ENCODE measurements at regions not wholly inside any gene's neighbourhood (a gene's known extent, or its start where the extent isn't known, plus 50 kb on each side); places are given as distances from the start of the nearest gene placed in this dataset.

DNA sequence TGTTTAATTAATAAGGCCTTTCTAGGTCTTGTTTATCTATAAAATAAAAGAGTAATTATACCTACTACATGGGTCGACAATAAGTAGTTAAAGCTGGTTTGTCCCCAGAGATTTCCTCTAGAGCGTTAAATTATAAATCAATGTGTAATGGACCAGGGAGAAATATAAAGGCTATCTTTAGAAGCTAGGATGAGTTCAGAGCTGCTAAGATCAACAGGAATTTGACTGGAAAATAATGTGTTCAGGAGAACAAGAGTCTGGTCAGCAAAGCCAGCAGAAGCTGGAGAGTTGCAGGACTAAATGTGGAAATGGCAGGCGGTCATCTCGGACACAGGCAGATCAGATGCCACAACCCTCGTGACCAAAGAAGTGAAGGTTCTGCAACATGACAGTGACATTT, 428.8 kb downstream of the EPM2A start:
- TF ChIP-seq, protein P1, sequence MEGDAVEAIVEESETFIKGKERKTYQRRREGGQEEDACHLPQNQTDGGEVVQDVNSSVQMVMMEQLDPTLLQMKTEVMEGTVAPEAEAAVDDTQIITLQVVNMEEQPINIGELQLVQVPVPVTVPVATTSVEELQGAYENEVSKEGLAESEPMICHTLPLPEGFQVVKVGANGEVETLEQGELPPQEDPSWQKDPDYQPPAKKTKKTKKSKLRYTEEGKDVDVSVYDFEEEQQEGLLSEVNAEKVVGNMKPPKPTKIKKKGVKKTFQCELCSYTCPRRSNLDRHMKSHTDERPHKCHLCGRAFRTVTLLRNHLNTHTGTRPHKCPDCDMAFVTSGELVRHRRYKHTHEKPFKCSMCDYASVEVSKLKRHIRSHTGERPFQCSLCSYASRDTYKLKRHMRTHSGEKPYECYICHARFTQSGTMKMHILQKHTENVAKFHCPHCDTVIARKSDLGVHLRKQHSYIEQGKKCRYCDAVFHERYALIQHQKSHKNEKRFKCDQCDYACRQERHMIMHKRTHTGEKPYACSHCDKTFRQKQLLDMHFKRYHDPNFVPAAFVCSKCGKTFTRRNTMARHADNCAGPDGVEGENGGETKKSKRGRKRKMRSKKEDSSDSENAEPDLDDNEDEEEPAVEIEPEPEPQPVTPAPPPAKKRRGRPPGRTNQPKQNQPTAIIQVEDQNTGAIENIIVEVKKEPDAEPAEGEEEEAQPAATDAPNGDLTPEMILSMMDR (IDR thresholded peaks at IDR 0.05; ENCODE audit: low read depth, low read length, missing input control) = no peak
- TF ChIP-seq SP1 (IDR thresholded peaks at IDR 0.05) (no peak), YY1 (IDR thresholded peaks at IDR 0.05) (no peak), HNF4A (conservative IDR thresholded peaks at IDR 0.05) (no peak), TAF1 (conservative IDR thresholded peaks at IDR 0.05) (no peak), RAD21 (IDR thresholded peaks at IDR 0.05) (no peak), GABPA (IDR thresholded peaks at IDR 0.05 in 1 of 2, conservative IDR thresholded peaks at IDR 0.05 in 1 of 2) (no peak), NR2F2 (IDR thresholded peaks at IDR 0.05) (no peak), JUND (IDR thresholded peaks at IDR 0.05) (no peak), FOXA1 (IDR thresholded peaks at IDR 0.05) (no peak)
- TF ChIP-seq, protein P2, sequence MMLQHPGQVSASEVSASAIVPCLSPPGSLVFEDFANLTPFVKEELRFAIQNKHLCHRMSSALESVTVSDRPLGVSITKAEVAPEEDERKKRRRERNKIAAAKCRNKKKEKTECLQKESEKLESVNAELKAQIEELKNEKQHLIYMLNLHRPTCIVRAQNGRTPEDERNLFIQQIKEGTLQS (IDR thresholded peaks at IDR 0.05) = no peak
- TF ChIP-seq, protein P3, sequence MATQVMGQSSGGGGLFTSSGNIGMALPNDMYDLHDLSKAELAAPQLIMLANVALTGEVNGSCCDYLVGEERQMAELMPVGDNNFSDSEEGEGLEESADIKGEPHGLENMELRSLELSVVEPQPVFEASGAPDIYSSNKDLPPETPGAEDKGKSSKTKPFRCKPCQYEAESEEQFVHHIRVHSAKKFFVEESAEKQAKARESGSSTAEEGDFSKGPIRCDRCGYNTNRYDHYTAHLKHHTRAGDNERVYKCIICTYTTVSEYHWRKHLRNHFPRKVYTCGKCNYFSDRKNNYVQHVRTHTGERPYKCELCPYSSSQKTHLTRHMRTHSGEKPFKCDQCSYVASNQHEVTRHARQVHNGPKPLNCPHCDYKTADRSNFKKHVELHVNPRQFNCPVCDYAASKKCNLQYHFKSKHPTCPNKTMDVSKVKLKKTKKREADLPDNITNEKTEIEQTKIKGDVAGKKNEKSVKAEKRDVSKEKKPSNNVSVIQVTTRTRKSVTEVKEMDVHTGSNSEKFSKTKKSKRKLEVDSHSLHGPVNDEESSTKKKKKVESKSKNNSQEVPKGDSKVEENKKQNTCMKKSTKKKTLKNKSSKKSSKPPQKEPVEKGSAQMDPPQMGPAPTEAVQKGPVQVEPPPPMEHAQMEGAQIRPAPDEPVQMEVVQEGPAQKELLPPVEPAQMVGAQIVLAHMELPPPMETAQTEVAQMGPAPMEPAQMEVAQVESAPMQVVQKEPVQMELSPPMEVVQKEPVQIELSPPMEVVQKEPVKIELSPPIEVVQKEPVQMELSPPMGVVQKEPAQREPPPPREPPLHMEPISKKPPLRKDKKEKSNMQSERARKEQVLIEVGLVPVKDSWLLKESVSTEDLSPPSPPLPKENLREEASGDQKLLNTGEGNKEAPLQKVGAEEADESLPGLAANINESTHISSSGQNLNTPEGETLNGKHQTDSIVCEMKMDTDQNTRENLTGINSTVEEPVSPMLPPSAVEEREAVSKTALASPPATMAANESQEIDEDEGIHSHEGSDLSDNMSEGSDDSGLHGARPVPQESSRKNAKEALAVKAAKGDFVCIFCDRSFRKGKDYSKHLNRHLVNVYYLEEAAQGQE (IDR thresholded peaks at IDR 0.05) = no peak
- TF ChIP-seq, protein P4, sequence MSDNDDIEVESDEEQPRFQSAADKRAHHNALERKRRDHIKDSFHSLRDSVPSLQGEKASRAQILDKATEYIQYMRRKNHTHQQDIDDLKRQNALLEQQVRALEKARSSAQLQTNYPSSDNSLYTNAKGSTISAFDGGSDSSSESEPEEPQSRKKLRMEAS (IDR thresholded peaks at IDR 0.05) = no peak
- TF ChIP-seq, protein P5, sequence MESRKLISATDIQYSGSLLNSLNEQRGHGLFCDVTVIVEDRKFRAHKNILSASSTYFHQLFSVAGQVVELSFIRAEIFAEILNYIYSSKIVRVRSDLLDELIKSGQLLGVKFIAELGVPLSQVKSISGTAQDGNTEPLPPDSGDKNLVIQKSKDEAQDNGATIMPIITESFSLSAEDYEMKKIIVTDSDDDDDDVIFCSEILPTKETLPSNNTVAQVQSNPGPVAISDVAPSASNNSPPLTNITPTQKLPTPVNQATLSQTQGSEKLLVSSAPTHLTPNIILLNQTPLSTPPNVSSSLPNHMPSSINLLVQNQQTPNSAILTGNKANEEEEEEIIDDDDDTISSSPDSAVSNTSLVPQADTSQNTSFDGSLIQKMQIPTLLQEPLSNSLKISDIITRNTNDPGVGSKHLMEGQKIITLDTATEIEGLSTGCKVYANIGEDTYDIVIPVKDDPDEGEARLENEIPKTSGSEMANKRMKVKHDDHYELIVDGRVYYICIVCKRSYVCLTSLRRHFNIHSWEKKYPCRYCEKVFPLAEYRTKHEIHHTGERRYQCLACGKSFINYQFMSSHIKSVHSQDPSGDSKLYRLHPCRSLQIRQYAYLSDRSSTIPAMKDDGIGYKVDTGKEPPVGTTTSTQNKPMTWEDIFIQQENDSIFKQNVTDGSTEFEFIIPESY (IDR thresholded peaks at IDR 0.05) = no peak

Data from liver (tissue), 3 donors.